ENCODE measurements at regions not wholly inside any gene's neighbourhood (a gene's known extent, or its start where the extent isn't known, plus 50 kb on each side); places are given as distances from the start of the nearest gene placed in this dataset.

DNA sequence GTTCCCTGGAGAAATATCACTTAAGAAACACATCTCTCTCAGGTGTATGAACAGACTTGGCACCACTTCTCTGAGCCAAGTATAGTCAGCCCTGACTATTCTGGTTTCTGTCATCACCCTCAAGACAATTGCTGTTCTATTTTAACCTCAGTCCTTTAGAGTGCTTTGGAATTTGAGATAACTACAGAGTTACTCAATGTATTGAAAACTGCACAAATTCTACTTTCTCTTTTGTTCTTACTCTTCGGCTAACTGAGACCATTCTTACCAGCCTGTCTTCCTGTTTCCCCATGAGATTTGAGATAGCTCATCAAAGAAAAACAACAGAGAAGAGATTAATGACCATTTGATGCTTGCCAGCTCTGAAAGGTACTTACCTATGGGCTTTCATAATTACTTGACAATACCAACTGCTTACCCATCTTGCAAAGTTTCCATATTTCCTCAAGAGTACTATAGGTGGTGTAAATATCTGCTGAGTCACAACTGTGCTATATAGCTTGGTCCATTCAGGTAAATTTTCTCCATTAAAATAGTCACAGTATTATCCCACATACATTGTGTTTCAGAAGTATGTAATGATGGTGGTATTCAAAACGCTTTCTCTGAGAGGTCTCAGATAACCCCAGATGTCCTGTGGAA, 467.5 kb upstream of the CHST9 start:
- Mint-ChIP-seq H3K27ac (ENCODE audit: unreplicated experiment) (no peak overlapping the region), H3K9me3 (ENCODE audit: unreplicated experiment) (no peaks in the 10 kb centered on the region), H3K4me1 (ENCODE audit: unreplicated experiment) (peaks cover 40% of the 10 kb centered on the region), H3K27me3 (ENCODE audit: unreplicated experiment) (no peaks in the 10 kb centered on the region), H3K4me3 (ENCODE audit: unreplicated experiment) (no peak overlapping the region), H3K36me3 (ENCODE audit: unreplicated experiment) (no peaks in the 10 kb centered on the region)
- DNase-seq (ENCODE audit: extremely low spot score, unreplicated experiment) = no peak
- no peak for TF ChIP-seq CTCF (IDR thresholded peaks at IDR 0.05)

DNA sequence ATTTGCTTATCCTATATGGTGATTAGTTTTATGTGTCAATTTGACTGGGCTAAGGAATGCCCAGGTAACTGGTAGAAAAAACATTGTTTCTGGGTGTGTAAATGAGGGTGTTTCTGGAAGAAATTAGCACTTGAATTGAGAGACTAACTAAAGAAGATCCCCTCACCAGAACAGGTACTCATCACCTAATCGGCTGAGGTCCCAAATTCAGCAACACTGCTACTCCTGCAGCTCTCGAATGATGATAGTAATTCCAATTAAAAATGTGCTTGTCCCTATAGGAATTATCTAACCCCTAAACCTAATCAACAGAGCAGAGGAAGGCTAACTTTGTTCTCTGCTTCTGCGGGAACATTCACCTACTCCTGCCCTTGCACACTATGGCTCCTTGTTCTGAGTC, 464.5 kb upstream of the CHST9 start:
- Mint-ChIP-seq H3K27ac (ENCODE audit: unreplicated experiment) (no peak overlapping the region), H3K4me3 (ENCODE audit: unreplicated experiment) (no peak overlapping the region), H3K36me3 (ENCODE audit: unreplicated experiment) (peaks cover 2% of the 10 kb centered on the region), H3K9me3 (ENCODE audit: unreplicated experiment) (no peaks in the 10 kb centered on the region), H3K27me3 (ENCODE audit: unreplicated experiment) (no peaks in the 10 kb centered on the region), H3K4me1 (ENCODE audit: unreplicated experiment) (peaks cover 21% of the 10 kb centered on the region)
- no peak for TF ChIP-seq CTCF (IDR thresholded peaks at IDR 0.05)
- no peak for DNase-seq (ENCODE audit: extremely low spot score, unreplicated experiment)

DNA sequence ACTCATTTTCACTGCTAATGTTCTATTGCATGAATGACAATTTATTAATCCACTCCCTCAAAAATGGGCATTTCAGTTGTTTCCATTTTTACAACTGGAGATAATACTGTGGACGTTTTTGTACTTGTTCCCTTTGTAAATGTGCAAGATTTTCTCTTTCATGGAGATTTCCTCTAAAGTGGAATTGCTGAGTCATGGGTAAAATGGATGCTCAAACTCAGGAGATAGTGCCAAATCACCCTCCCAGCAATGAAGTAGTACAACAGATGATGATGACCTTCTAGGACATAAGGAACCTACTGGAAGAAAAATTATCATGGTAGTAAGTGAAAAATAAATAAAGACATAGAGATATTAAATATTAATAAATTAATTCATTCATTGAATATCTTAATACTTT, 460.8 kb upstream of the CHST9 start:
- Mint-ChIP-seq H3K9me3 (ENCODE audit: unreplicated experiment) (no peaks in the 10 kb centered on the region), H3K4me3 (ENCODE audit: unreplicated experiment) (no peak overlapping the region), H3K4me1 (ENCODE audit: unreplicated experiment) (peaks cover 11% of the 10 kb centered on the region), H3K27me3 (ENCODE audit: unreplicated experiment) (no peaks in the 10 kb centered on the region), H3K36me3 (ENCODE audit: unreplicated experiment) (peaks cover 2% of the 10 kb centered on the region), H3K27ac (ENCODE audit: unreplicated experiment) (no peak overlapping the region)
- no peak for DNase-seq (ENCODE audit: extremely low spot score, unreplicated experiment)
- TF ChIP-seq CTCF (IDR thresholded peaks at IDR 0.05) = no peak

- DNase-seq (ENCODE audit: extremely low spot score, unreplicated experiment) = no peak
- H3K4me1 Mint-ChIP-seq (ENCODE audit: unreplicated experiment) = no peaks in the 10 kb centered on the region
- peaks cover 2% of the 10 kb centered on the region for H3K27me3 Mint-ChIP-seq (ENCODE audit: unreplicated experiment)
- TF ChIP-seq CTCF (IDR thresholded peaks at IDR 0.05) = no peak
- no peak overlapping the region for H3K27ac Mint-ChIP-seq (ENCODE audit: unreplicated experiment)
- H3K9me3 Mint-ChIP-seq (ENCODE audit: unreplicated experiment) = no peaks in the 10 kb centered on the region
- H3K4me3 Mint-ChIP-seq (ENCODE audit: unreplicated experiment) = no peak overlapping the region
- H3K36me3 Mint-ChIP-seq (ENCODE audit: unreplicated experiment) = no peaks in the 10 kb centered on the region
Measured at GRCh38 chr18:27636576-27637085, 451.5 kb upstream of the CHST9 start.

- Mint-ChIP-seq H3K27ac (ENCODE audit: unreplicated experiment) (no peak overlapping the region), H3K36me3 (ENCODE audit: unreplicated experiment) (no peaks in the 10 kb centered on the region)
Measured at GRCh38 chr18:27632706-27633105, 447.6 kb upstream of the CHST9 start.

More at GRCh38 chr18:27632706-27633105, 447.6 kb upstream of the CHST9 start:
- H3K4me3 Mint-ChIP-seq (ENCODE audit: unreplicated experiment) = no peak overlapping the region
- H3K9me3 Mint-ChIP-seq (ENCODE audit: unreplicated experiment) = no peaks in the 10 kb centered on the region
- H3K27me3 Mint-ChIP-seq (ENCODE audit: unreplicated experiment) = peaks cover 2% of the 10 kb centered on the region
- DNase-seq (ENCODE audit: extremely low spot score, unreplicated experiment) = no peak
- no peaks in the 10 kb centered on the region for H3K4me1 Mint-ChIP-seq (ENCODE audit: unreplicated experiment)
- TF ChIP-seq CTCF (IDR thresholded peaks at IDR 0.05) = no peak

Measured in osteocyte (in vitro differentiated cells).